GM04503 (cell line): ENCODE measurements at regions not wholly inside any gene's neighbourhood (a gene's known extent, or its start where the extent isn't known, plus 50 kb on each side); places are given as distances from the start of the nearest gene placed in this dataset.

Source experiments
- DNase-seq: peaks from one replicate; pipeline ENCODE4 v3.0.0-alpha.2; 2012; ENCODE audit warnings: low read depth

GRCh38 chr20:41669708-41670263 is 51.6 kb upstream of the CHD6 start:
- DNase-seq, result no peak

- no peak for DNase-seq
Measured at GRCh38 chr20:41668057-41668749, 50.0 kb upstream of the CHD6 start.
